ENCODE measurements at regions not wholly inside any gene's neighbourhood (a gene's known extent, or its start where the extent isn't known, plus 50 kb on each side); places are given as distances from the start of the nearest gene placed in this dataset.

GRCh38 chr3:72193771-72194430 is 409.0 kb upstream of the PROK2 start:
- peak; percentile 95 for DNase-seq (ENCODE audit: low read depth)
- no peak overlapping the region for H3K4me3 ChIP-seq (ENCODE audit: low read depth, low read length)

GRCh38 chr3:72192572-72192971 is 407.6 kb upstream of the PROK2 start:
- DNase-seq (ENCODE audit: low read depth) = peak; percentile 6
- H3K4me3 ChIP-seq (ENCODE audit: low read depth, low read length) = no peak overlapping the region

- peak; percentile 49 for DNase-seq (ENCODE audit: low read depth)
- H3K4me3 ChIP-seq (ENCODE audit: low read depth, low read length) = no peak overlapping the region
Observed at GRCh38 chr3:72191209-72191960, 406.4 kb upstream of the PROK2 start.

- no peak overlapping the region for H3K4me3 ChIP-seq (ENCODE audit: low read depth, low read length)
- no peak for DNase-seq (ENCODE audit: low read depth)
Observed at GRCh38 chr3:72190050-72190449, 405.1 kb upstream of the PROK2 start.

- DNase-seq (ENCODE audit: low read depth) = no peak
- no peak overlapping the region for H3K4me3 ChIP-seq (ENCODE audit: low read depth, low read length)
Observed at GRCh38 chr3:72189339-72189738, 404.4 kb upstream of the PROK2 start.

GRCh38 chr3:72188536-72188935 is 403.6 kb upstream of the PROK2 start:
- DNase-seq (ENCODE audit: low read depth) = no peak
- H3K4me3 ChIP-seq (ENCODE audit: low read depth, low read length) = no peak overlapping the region

GRCh38 chr3:72187131-72187530 is 402.2 kb upstream of the PROK2 start:
- DNase-seq (ENCODE audit: low read depth) = no peak
- no peak overlapping the region for H3K4me3 ChIP-seq (ENCODE audit: low read depth, low read length)

GRCh38 chr3:72186400-72186855 is 401.5 kb upstream of the PROK2 start:
- H3K4me3 ChIP-seq (ENCODE audit: low read depth, low read length) = no peak overlapping the region
- peak; percentile 71 for DNase-seq (ENCODE audit: low read depth)

- no peak overlapping the region for H3K4me3 ChIP-seq (ENCODE audit: low read depth, low read length)
- peak; percentile 83 for DNase-seq (ENCODE audit: low read depth)
Observed at GRCh38 chr3:72185549-72186399, 400.8 kb upstream of the PROK2 start.

GRCh38 chr3:72183489-72183888 is 398.5 kb upstream of the PROK2 start:
- H3K4me3 ChIP-seq (ENCODE audit: low read depth, low read length) = no peak overlapping the region
- no peak for DNase-seq (ENCODE audit: low read depth)

- H3K4me3 ChIP-seq (ENCODE audit: low read depth, low read length) = no peak overlapping the region
- DNase-seq (ENCODE audit: low read depth) = no peak
Observed at GRCh38 chr3:72182206-72182605, 397.3 kb upstream of the PROK2 start.

GRCh38 chr3:72181251-72181650 is 396.3 kb upstream of the PROK2 start:
- no peak for DNase-seq (ENCODE audit: low read depth)
- no peak overlapping the region for H3K4me3 ChIP-seq (ENCODE audit: low read depth, low read length)

- DNase-seq (ENCODE audit: low read depth) = no peak
- no peak overlapping the region for H3K4me3 ChIP-seq (ENCODE audit: low read depth, low read length)
Observed at GRCh38 chr3:72180405-72180804, 395.5 kb upstream of the PROK2 start.

- DNase-seq (ENCODE audit: low read depth) = no peak
- no peak overlapping the region for H3K4me3 ChIP-seq (ENCODE audit: low read depth, low read length)
Observed at GRCh38 chr3:72179107-72179464, 394.1 kb upstream of the PROK2 start.

- DNase-seq (ENCODE audit: low read depth) = no peak
- no peak overlapping the region for H3K4me3 ChIP-seq (ENCODE audit: low read depth, low read length)
Observed at GRCh38 chr3:72178463-72179106, 393.6 kb upstream of the PROK2 start.

- no peak overlapping the region for H3K4me3 ChIP-seq (ENCODE audit: low read depth, low read length)
- DNase-seq (ENCODE audit: low read depth) = no peak
Observed at GRCh38 chr3:72177075-72178050, 392.4 kb upstream of the PROK2 start.

GRCh38 chr3:72176537-72177041 is 391.6 kb upstream of the PROK2 start:
- no peak for DNase-seq (ENCODE audit: low read depth)
- H3K4me3 ChIP-seq (ENCODE audit: low read depth, low read length) = no peak overlapping the region

- DNase-seq (ENCODE audit: low read depth) = no peak
- no peak overlapping the region for H3K4me3 ChIP-seq (ENCODE audit: low read depth, low read length)
Observed at GRCh38 chr3:72175296-72175858, 390.4 kb upstream of the PROK2 start.
